K562 (cell line): ENCODE measurements at regions not wholly inside any gene's neighbourhood (a gene's known extent, or its start where the extent isn't known, plus 50 kb on each side); places are given as distances from the start of the nearest gene placed in this dataset.

Source experiments
- BRD4 ChIP-seq: fragments of 200-600 bp; sonication (generic); IDR thresholded peaks from 2 replicates; pipeline ENCODE4 v1.6.1; 2017; ENCODE audit warnings: inconsistent platforms
- CBFA2T3 ChIP-seq: fragments of 450-650 bp; IDR thresholded peaks from 2 replicates; pipeline ENCODE4 v1.6.1; 2017
- ESRRA ChIP-seq: fragments of 450-650 bp; IDR thresholded peaks from 2 replicates; pipeline ENCODE4 v1.6.1; 2014; ENCODE audit warnings: low read depth, mild to moderate bottlenecking, moderate library complexity, borderline replicate concordance
- FOXJ2 ChIP-seq: fragments of 200-800 bp; sonication (Bioruptor generic); IDR thresholded peaks from 2 replicates; pipeline ENCODE4 v1.6.1; 2016; ENCODE audit warnings: missing genetic modification characterization, missing compliant biosample characterization
- GABPA ChIP-seq: fragments of 200-800 bp; sonication (Bioruptor generic); conservative IDR thresholded peaks from 2 replicates; pipeline ENCODE4 v1.6.1; 2016; ENCODE audit warnings: low read depth, missing genetic modification characterization, missing compliant biosample characterization
- GABPB1 ChIP-seq: sonication (generic); formaldehyde crosslinking; IDR thresholded peaks from 2 replicates; pipeline ENCODE4 v1.8.0; 2022; ENCODE audit warnings: mild to moderate bottlenecking, missing genetic modification reagents
- HEY1 ChIP-seq: fragments of 250-450 bp; sonication (Bioruptor Pico); IDR thresholded peaks from 2 replicates; pipeline ENCODE4 v1.5.0; 2020; ENCODE audit warnings: mild to moderate bottlenecking, moderate library complexity, borderline replicate concordance
- LEF1 ChIP-seq: fragments of 450-650 bp; IDR thresholded peaks from 2 replicates; pipeline ENCODE4 v1.6.1; 2016; ENCODE audit warnings: mild to moderate bottlenecking
- MAFK ChIP-seq: IDR thresholded peaks from 2 replicates; pipeline ENCODE4 v1.6.1; 2011; ENCODE audit warnings: low read length, improper control_type of control experiment
- NCOA1 ChIP-seq: fragments of 450-650 bp; IDR thresholded peaks from 2 replicates; pipeline ENCODE4 v1.6.1; 2016; ENCODE audit warnings: low read depth
- NFRKB ChIP-seq: fragments of 450-650 bp; IDR thresholded peaks from 2 replicates; pipeline ENCODE4 v1.6.1; 2016; ENCODE audit warnings: low read depth
- PML ChIP-seq: IDR thresholded peaks from 2 replicates; pipeline ENCODE4 v1.6.1; 2012; ENCODE audit warnings: low read length, inconsistent platforms
- RBM15 ChIP-seq: fragments of 200-400 bp; formaldehyde crosslinking; IDR thresholded peaks from 2 replicates; pipeline ENCODE4 v1.6.1; 2018; ENCODE audit warnings: mild to moderate bottlenecking, low read length, moderate library complexity; ENCODE audit not compliant: insufficient read depth
- RBM22 ChIP-seq: fragments of 200-400 bp; formaldehyde crosslinking; IDR thresholded peaks from 2 replicates; pipeline ENCODE4 v1.6.1; 2018; ENCODE audit warnings: low read length, low read depth; ENCODE audit not compliant: poor library complexity, severe bottlenecking
- SIN3A ChIP-seq, 2 experiments: fragments of 150-350 bp in 1 of 2; IDR thresholded peaks; 2 replicates each; pipeline ENCODE4 v1.6.1; 2011 to 2016; ENCODE audit warnings: borderline replicate concordance in 2 of 2, low read depth in 2 of 2, low read length in 2 of 2, mild to moderate bottlenecking in 2 of 2, moderate library complexity in 2 of 2; ENCODE audit not compliant: control insufficient read depth in 1 of 2
- SMAD2 ChIP-seq: fragments of 150-350 bp; IDR thresholded peaks from 2 replicates; pipeline ENCODE4 v1.6.1; 2014; ENCODE audit warnings: low read depth, mild to moderate bottlenecking, low read length
- SP2 ChIP-seq: IDR thresholded peaks from 2 replicates; pipeline ENCODE4 v1.6.1; 2011; ENCODE audit warnings: mild to moderate bottlenecking, low read depth, low read length, moderate library complexity; ENCODE audit not compliant: poor library complexity, severe bottlenecking; ENCODE audit errors: extremely low read depth
- TRIM24 ChIP-seq, 2 experiments: fragments of 450-650 bp; IDR thresholded peaks; 2 replicates each; pipeline ENCODE4 v1.6.1; 2016
- ZFPM2 ChIP-seq: fragments of 250-450 bp; sonication (Bioruptor Pico); IDR thresholded peaks from 2 replicates; pipeline ENCODE4 v1.5.1; 2022; ENCODE audit warnings: mild to moderate bottlenecking
- ZNF174 ChIP-seq: fragments of 250-450 bp; sonication (Bioruptor Pico); IDR thresholded peaks from 2 replicates; pipeline ENCODE4 v1.4.0; 2020; ENCODE audit warnings: mild to moderate bottlenecking
- ZNF212 ChIP-seq: fragments of 450-650 bp; formaldehyde crosslinking; IDR thresholded peaks from 2 replicates; pipeline ENCODE4 v1.4.0; 2020; ENCODE audit warnings: mild to moderate bottlenecking
- ZNF232 ChIP-seq: sonication (generic); formaldehyde crosslinking; IDR thresholded peaks from 2 replicates; pipeline ENCODE4 v1.8.0; 2022; ENCODE audit warnings: mild to moderate bottlenecking, missing genetic modification reagents
- TF ChIP-seq, protein P1 (sequence below): fragments of 250-450 bp; sonication (Bioruptor Pico); IDR thresholded peaks from 2 replicates; pipeline ENCODE4 v1.5.0; 2021
- TF ChIP-seq, protein P2 (sequence below): fragments of 450-650 bp; IDR thresholded peaks from 2 replicates; pipeline ENCODE4 v1.7.0; 2016; ENCODE audit warnings: borderline replicate concordance
- TF ChIP-seq, protein P3 (sequence below): fragments of 250-450 bp; sonication (Bioruptor Pico); IDR thresholded peaks from 2 replicates; pipeline ENCODE4 v1.8.0; 2021; ENCODE audit warnings: moderate library complexity, mild to moderate bottlenecking, inconsistent platforms
- TF ChIP-seq, protein P4 (sequence below): conservative IDR thresholded peaks from 2 replicates; pipeline ENCODE4 v1.6.1; 2011; ENCODE audit warnings: low read depth, mild to moderate bottlenecking, low read length; ENCODE audit not compliant: control insufficient read depth

DNA sequence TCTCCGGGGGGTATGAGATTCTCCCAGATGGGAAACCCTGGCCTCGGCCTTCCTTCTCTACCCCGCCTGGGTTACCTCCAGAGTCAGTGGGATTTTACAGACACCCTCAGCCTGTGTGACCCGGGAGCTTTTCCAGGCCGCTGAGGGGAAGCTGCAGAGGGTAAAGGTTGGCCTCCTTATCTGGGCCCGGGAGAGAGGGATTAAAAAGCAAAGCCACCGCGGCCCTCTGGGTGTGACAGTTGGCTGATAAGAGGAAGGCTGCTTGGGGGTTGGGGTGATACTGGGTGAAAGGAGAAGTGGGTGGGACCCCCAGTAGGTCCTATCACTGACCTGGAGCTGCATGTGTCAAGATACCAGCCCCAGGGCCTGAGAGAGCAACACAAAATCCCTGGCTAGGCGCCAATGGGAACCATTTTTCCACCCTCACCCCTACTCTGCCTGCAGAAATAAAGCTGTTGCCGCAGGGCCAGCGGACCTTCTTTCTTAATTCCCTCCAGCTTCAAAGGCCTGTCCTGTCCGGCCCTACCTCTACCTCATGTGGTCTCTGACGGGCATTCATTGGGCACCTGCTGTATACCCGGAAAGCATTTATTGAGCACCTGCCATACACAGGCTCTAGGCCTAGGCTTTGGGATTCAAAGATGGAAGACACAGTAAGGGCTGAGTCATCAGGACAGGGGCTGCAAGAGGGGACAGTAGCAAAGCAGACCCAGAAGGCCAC, 77.6 kb upstream of the GSE1 start (continued):
- TF ChIP-seq, protein P1, sequence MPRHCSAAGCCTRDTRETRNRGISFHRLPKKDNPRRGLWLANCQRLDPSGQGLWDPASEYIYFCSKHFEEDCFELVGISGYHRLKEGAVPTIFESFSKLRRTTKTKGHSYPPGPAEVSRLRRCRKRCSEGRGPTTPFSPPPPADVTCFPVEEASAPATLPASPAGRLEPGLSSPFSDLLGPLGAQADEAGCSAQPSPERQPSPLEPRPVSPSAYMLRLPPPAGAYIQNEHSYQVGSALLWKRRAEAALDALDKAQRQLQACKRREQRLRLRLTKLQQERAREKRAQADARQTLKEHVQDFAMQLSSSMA (CRISPR knock-in tag): no peak
- peak; percentile 98 for TF ChIP-seq NCOA1
- TF ChIP-seq ESRRA: peak; percentile 88
- TF ChIP-seq FOXJ2 (tag): peak; percentile 94
- TF ChIP-seq ZNF174: no peak
- TF ChIP-seq, protein P2, sequence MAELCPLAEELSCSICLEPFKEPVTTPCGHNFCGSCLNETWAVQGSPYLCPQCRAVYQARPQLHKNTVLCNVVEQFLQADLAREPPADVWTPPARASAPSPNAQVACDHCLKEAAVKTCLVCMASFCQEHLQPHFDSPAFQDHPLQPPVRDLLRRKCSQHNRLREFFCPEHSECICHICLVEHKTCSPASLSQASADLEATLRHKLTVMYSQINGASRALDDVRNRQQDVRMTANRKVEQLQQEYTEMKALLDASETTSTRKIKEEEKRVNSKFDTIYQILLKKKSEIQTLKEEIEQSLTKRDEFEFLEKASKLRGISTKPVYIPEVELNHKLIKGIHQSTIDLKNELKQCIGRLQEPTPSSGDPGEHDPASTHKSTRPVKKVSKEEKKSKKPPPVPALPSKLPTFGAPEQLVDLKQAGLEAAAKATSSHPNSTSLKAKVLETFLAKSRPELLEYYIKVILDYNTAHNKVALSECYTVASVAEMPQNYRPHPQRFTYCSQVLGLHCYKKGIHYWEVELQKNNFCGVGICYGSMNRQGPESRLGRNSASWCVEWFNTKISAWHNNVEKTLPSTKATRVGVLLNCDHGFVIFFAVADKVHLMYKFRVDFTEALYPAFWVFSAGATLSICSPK: no peak
- TF ChIP-seq HEY1 (CRISPR knock-in tag): peak; percentile 89
- no peak; the same call in 1 of the 2 replicates for TF ChIP-seq MAFK
- peak in 1 of 2 experiments; percentile 81; a peak in 1 of 4 replicates for TF ChIP-seq SIN3A (IDR thresholded peaks at IDR 0.05; ENCODE audit: borderline replicate concordance in 2 of 2, control insufficient read depth in 1 of 2, low read depth in 2 of 2, low read length in 2 of 2)
- TF ChIP-seq, protein P3, sequence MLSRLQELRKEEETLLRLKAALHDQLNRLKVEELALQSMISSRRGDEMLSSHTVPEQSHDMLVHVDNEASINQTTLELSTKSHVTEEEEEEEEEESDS (CRISPR knock-in tag): no peak
- TF ChIP-seq CBFA2T3: peak; percentile 100
- TF ChIP-seq, protein P4, sequence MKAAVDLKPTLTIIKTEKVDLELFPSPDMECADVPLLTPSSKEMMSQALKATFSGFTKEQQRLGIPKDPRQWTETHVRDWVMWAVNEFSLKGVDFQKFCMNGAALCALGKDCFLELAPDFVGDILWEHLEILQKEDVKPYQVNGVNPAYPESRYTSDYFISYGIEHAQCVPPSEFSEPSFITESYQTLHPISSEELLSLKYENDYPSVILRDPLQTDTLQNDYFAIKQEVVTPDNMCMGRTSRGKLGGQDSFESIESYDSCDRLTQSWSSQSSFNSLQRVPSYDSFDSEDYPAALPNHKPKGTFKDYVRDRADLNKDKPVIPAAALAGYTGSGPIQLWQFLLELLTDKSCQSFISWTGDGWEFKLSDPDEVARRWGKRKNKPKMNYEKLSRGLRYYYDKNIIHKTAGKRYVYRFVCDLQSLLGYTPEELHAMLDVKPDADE: peak; percentile 94
- TF ChIP-seq PML: peak; percentile 98
- peak; percentile 67 for TF ChIP-seq GABPA (tag)
- TF ChIP-seq NFRKB: peak; percentile 83
- TF ChIP-seq ZNF232: 0 out of 2 replicates have a peak, but pooled peaks have one; percentile 24
- TF ChIP-seq LEF1: peak; percentile 100
- no peak for TF ChIP-seq RBM22
- TF ChIP-seq ZFPM2 (CRISPR knock-in tag): no peak
- peak; percentile 98 for TF ChIP-seq TRIM24 (IDR thresholded peaks at IDR 0.05)
- TF ChIP-seq SP2: no peak
- TF ChIP-seq ZNF212: no peak
- TF ChIP-seq SMAD2: no peak
- TF ChIP-seq GABPB1 (CRISPR knock-in tag): peak; percentile 30; the same call in 1 of the 2 replicates
- no peak for TF ChIP-seq RBM15
- peak; percentile 93 for TF ChIP-seq BRD4
